HEK293 (cell line): ENCODE measurements at regions not wholly inside any gene's neighbourhood (a gene's known extent, or its start where the extent isn't known, plus 50 kb on each side); places are given as distances from the start of the nearest gene placed in this dataset.
"Not testable (repeated sequence)": the region's sequence is repeated elsewhere in the genome, so short reads cannot be mapped to it uniquely, and the experiment has no call there.

ENCODE experiments used
- CTCF ChIP-seq: fragments of 450-650 bp; formaldehyde crosslinking; IDR thresholded peaks from 2 replicates; pipeline ENCODE4 v1.5.1; 2016; ENCODE audit warnings: missing biosample characterization, missing genetic modification characterization
- KLF1 ChIP-seq: fragments of 450-650 bp; formaldehyde crosslinking; IDR thresholded peaks from 2 replicates; pipeline ENCODE4 v1.5.1; 2016; ENCODE audit warnings: missing biosample characterization, missing genetic modification characterization
- MYNN ChIP-seq: fragments of 450-650 bp; formaldehyde crosslinking; IDR thresholded peaks from 2 replicates; pipeline ENCODE4 v1.5.1; 2016; ENCODE audit warnings: missing biosample characterization, missing genetic modification characterization, borderline replicate concordance
- ZBTB7A ChIP-seq: fragments of 450-650 bp; formaldehyde crosslinking; IDR thresholded peaks from 2 replicates; pipeline ENCODE4 v1.5.1; 2016; ENCODE audit warnings: low read depth, missing biosample characterization, missing genetic modification characterization
- ZFP3 ChIP-seq: fragments of 450-650 bp; formaldehyde crosslinking; IDR thresholded peaks from 2 replicates; pipeline ENCODE4 v1.5.1; 2016; ENCODE audit warnings: low read depth, missing biosample characterization, missing genetic modification characterization
- ZNF133 ChIP-seq: fragments of 450-650 bp; formaldehyde crosslinking; IDR thresholded peaks from 2 replicates; pipeline ENCODE4 v1.5.1; 2016; ENCODE audit warnings: missing biosample characterization, missing genetic modification characterization
- ZNF155 ChIP-seq: fragments of 450-650 bp; formaldehyde crosslinking; IDR thresholded peaks from 2 replicates; pipeline ENCODE4 v1.5.1; 2016; ENCODE audit warnings: missing biosample characterization, missing genetic modification characterization
- ZNF169 ChIP-seq: fragments of 450-650 bp; formaldehyde crosslinking; IDR thresholded peaks from 2 replicates; pipeline ENCODE4 v1.5.1; 2016; ENCODE audit warnings: missing biosample characterization, missing genetic modification characterization
- ZNF175 ChIP-seq: fragments of 450-650 bp; formaldehyde crosslinking; IDR thresholded peaks from 2 replicates; pipeline ENCODE4 v1.5.1; 2016; ENCODE audit warnings: missing biosample characterization, missing genetic modification characterization
- ZNF274 ChIP-seq, 2 experiments: fragments of 200-500 bp in 1 of 2; fragments of 450-650 bp in 1 of 2; sonication (Bioruptor generic) in 1 of 2; formaldehyde crosslinking in 1 of 2; IDR thresholded peaks; 2 replicates each; pipeline versions ENCODE4 v1.5.1 to v1.6.1; 2014 to 2016; ENCODE audit warnings: borderline replicate concordance in 1 of 2, inconsistent platforms in 1 of 2, low read length in 1 of 2, missing biosample characterization in 1 of 2, missing genetic modification characterization in 1 of 2
- ZNF302 ChIP-seq: fragments of 450-650 bp; formaldehyde crosslinking; IDR thresholded peaks from 2 replicates; pipeline ENCODE4 v1.5.1; 2016; ENCODE audit warnings: missing biosample characterization, missing genetic modification characterization, low read depth
- ZNF510 ChIP-seq: fragments of 450-650 bp; formaldehyde crosslinking; IDR thresholded peaks from 2 replicates; pipeline ENCODE4 v1.5.1; 2018; ENCODE audit warnings: mild to moderate bottlenecking, missing genetic modification characterization, missing biosample characterization; ENCODE audit not compliant: insufficient replicate concordance
- ZNF585B ChIP-seq: fragments of 450-650 bp; formaldehyde crosslinking; IDR thresholded peaks from 2 replicates; pipeline ENCODE4 v1.5.1; 2016; ENCODE audit warnings: missing biosample characterization, missing genetic modification characterization

- not testable (repeated sequence) for TF ChIP-seq ZNF133 (tag by site-specific recombination); MYNN (tag by site-specific recombination); ZFP3 (tag by site-specific recombination); ZNF155 (tag by site-specific recombination); ZBTB7A; CTCF (tag by site-specific recombination); ZNF274 (IDR thresholded peaks at IDR 0.05; ENCODE audit: low read length); ZNF274 (tag by site-specific recombination; IDR thresholded peaks at IDR 0.05; ENCODE audit: borderline replicate concordance); ZNF585B; ZNF510 (tag by site-specific recombination); ZNF169 (tag by site-specific recombination); ZNF302 (tag by site-specific recombination); ZNF175 (tag by site-specific recombination); KLF1
Observed at GRCh38 chr5:14992751-14993458, 121.3 kb upstream of the ANKH start.
